HepG2 (cell line): ENCODE measurements at regions not wholly inside any gene's neighbourhood (a gene's known extent, or its start where the extent isn't known, plus 50 kb on each side); places are given as distances from the start of the nearest gene placed in this dataset.

Source experiments
- ATF2 ChIP-seq: sonication (generic); formaldehyde crosslinking; IDR thresholded peaks from 2 replicates; pipeline ENCODE4 v1.4.0; 2020; ENCODE audit warnings: missing genetic modification reagents
- GABPB1 ChIP-seq: IDR thresholded peaks from 2 replicates; pipeline ENCODE4 v1.6.1; 2016; ENCODE audit warnings: mild to moderate bottlenecking, missing genetic modification reagents, moderate library complexity, missing compliant biosample characterization

- no peak for TF ChIP-seq ATF2 (CRISPR knock-in tag)
- TF ChIP-seq GABPB1 (CRISPR knock-in tag), result no peak
Measured at GRCh38 chr2:2516386-2516785, 185.3 kb upstream of the MYT1L start.
